ENCODE measurements at regions not wholly inside any gene's neighbourhood (a gene's known extent, or its start where the extent isn't known, plus 50 kb on each side); places are given as distances from the start of the nearest gene placed in this dataset.

DNA sequence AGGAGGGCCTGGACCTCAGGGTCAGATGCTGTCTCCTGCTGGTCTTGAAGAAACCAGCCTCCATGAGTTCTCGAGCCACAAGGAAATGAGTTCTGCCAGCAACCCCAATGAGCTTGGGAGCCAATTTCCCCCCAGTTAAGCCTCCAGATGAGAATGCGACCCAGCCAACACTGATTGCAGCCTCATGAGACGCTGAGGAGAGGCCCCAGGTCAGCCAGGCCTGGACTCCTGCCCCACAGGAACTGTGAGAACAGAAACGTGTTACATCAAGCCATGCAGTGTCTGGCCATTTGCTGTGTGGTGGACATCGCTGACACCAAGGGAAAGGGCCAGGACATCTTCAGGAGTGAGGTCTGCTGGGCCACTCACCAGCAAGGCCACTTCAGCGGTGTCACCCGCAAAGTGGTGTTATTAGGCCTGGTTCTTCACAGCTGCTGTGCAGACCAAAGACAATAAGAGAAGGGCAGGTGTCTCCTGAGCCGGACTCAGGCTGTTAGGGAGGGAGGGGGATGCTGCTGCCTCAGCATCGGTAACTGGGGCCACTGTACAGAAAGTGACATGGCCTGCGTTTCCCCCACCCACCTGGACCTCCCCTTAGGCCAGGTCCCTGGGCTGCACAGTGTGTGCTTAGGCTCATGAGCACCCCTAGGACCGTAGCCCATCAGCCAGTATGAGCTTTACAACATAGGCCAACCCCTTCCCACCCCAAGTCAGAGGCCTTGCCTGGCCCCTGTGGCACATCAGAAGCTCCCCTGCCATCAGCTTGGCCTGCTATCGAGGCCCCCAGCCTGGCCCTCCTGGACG lies 272.4 kb upstream of the RTL1 start:
- TF ChIP-seq, protein P1, sequence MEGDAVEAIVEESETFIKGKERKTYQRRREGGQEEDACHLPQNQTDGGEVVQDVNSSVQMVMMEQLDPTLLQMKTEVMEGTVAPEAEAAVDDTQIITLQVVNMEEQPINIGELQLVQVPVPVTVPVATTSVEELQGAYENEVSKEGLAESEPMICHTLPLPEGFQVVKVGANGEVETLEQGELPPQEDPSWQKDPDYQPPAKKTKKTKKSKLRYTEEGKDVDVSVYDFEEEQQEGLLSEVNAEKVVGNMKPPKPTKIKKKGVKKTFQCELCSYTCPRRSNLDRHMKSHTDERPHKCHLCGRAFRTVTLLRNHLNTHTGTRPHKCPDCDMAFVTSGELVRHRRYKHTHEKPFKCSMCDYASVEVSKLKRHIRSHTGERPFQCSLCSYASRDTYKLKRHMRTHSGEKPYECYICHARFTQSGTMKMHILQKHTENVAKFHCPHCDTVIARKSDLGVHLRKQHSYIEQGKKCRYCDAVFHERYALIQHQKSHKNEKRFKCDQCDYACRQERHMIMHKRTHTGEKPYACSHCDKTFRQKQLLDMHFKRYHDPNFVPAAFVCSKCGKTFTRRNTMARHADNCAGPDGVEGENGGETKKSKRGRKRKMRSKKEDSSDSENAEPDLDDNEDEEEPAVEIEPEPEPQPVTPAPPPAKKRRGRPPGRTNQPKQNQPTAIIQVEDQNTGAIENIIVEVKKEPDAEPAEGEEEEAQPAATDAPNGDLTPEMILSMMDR (IDR thresholded peaks at IDR 0.05; ENCODE audit: insufficient read depth, low read length, poor library complexity, severe bottlenecking) = no peak
- H3K4me3 ChIP-seq (replicated peaks; ENCODE audit: low read depth, low read length) = no peak overlapping the region
- no peaks in the 10 kb centered on the region for H3K36me3 ChIP-seq (ENCODE audit: control insufficient read depth, insufficient read depth, low read length)
- H3K27me3 ChIP-seq (replicated peaks; ENCODE audit: control insufficient read depth, insufficient read depth, low read length) = no peaks in the 10 kb centered on the region
- DNase-seq (ENCODE audit: extremely low read depth, insufficient read length) = no peak

DNA sequence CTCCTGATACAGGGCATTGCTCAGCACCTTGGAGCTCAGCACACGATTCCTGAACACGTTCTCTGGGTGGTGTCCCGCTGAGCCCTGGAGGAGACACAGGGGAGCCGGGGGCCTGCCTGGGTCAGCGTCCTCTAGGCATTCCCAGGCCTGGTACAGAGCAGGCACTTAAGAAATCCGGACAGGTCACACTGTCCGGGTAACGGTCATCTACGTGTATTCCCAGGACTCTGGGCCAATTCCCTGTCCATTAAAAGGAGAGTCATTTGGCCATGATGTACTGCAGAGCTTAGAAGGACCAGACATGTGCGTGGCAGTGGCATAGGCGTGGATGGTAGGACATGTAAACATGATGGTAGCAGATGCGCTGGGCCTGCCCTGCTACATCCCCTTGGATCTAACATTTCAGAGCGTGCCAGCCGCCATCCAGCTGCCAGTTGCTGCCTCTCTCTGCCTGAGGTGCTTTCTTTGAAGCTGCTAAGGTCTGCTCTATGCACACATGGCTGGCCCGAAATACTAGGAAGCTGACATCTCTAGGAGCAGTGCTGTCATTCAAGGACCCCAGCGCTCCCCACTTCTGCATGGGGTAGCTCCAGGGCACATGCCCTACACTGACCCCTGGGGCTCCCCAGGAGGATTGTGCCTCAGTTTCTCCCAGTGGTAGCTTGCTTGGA lies 273.1 kb upstream of the RTL1 start:
- H3K36me3 ChIP-seq (ENCODE audit: control insufficient read depth, insufficient read depth, low read length) = no peaks in the 10 kb centered on the region
- no peak for DNase-seq (ENCODE audit: extremely low read depth, insufficient read length)
- TF ChIP-seq, protein P1 (IDR thresholded peaks at IDR 0.05; ENCODE audit: insufficient read depth, low read length, poor library complexity, severe bottlenecking) = no peak
- no peak overlapping the region for H3K4me3 ChIP-seq (replicated peaks; ENCODE audit: low read depth, low read length)
- no peaks in the 10 kb centered on the region for H3K27me3 ChIP-seq (replicated peaks; ENCODE audit: control insufficient read depth, insufficient read depth, low read length)

DNA sequence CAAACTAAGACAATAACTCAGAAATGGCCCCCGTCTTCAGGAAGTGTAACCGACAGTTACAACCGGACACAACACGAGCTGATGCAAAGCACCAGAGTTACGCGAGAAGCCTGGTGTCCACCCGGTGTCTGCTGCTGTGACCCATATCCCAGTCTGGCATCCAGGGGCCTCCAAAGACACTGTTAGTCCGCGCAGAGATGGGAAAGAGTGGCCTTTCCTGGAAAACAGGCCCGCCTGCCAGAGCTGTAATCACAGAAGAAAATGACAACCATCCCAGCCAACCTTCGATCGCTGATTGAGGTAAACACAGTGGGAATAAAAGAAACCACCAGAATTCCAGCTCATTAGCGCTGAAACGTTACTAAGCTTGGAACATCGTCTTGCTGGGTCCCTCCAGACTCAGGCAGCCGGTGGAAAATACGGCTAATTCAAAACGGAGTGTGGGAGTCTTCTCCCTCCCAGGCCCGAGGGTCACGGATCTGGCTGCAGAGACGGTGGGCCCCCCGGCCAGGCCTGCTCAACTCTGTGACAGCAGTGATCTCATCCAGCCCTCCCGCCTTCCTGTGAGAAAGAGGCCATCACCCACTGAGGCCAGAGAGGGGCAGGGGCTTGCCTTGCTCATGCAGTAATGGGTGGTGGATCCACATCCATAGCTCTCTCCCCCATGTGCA lies 273.9 kb upstream of the RTL1 start:
- Histone ChIP-seq H3K4me3 (replicated peaks; ENCODE audit: low read depth, low read length) (no peak overlapping the region), H3K27me3 (replicated peaks; ENCODE audit: control insufficient read depth, insufficient read depth, low read length) (no peaks in the 10 kb centered on the region), H3K36me3 (ENCODE audit: control insufficient read depth, insufficient read depth, low read length) (no peaks in the 10 kb centered on the region)
- TF ChIP-seq, protein P1 (IDR thresholded peaks at IDR 0.05; ENCODE audit: insufficient read depth, low read length, poor library complexity, severe bottlenecking) = no peak
- DNase-seq (ENCODE audit: extremely low read depth, insufficient read length) = no peak

DNA sequence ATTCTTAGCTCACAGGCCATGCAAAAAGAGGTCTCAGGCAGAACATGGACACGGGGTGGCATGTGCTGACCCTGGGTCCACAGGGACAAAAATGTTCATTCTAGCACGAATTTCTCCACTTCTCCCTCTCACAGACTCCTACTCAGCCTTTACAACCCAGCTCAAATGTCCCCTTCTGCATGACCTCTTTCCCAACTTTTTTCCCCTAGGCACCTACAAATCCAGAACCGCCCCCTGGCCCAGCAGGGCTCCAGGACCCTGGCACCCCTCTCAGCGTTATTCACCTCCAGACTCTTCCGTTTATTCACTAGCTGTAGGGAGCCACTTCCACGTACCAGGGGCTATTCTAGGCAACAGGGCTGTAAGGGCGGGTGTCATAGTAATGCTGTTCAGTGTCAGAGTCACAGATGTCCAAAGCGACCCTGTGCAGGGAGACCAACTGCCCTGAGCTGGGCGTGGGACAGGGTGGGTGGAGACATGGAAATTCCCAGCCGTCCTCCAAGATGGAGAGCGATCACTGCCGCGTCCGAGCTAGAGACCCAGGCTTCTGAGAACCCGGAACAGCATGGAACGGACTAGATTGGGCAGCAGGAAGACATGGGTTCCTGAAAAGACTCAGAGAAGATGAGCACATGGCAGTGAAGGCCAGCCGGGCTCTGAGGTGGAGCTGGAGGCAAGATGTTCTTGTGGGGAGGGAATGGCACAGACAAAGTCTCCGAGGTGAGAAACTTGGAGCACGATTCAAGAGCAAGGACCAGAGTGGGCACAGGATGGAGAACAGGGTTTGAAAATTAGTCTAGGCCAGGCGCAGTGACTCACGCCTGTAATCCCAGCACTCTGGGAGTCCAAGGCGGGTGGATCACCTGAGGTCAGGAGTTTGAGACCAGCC lies 274.9 kb upstream of the RTL1 start:
- DNase-seq (ENCODE audit: extremely low read depth, insufficient read length) = no peak
- no peaks in the 10 kb centered on the region for H3K27me3 ChIP-seq (replicated peaks; ENCODE audit: control insufficient read depth, insufficient read depth, low read length)
- H3K4me3 ChIP-seq (replicated peaks; ENCODE audit: low read depth, low read length) = no peak overlapping the region
- H3K36me3 ChIP-seq (ENCODE audit: control insufficient read depth, insufficient read depth, low read length) = no peaks in the 10 kb centered on the region
- TF ChIP-seq, protein P1 (IDR thresholded peaks at IDR 0.05; ENCODE audit: insufficient read depth, low read length, poor library complexity, severe bottlenecking) = no peak

DNA sequence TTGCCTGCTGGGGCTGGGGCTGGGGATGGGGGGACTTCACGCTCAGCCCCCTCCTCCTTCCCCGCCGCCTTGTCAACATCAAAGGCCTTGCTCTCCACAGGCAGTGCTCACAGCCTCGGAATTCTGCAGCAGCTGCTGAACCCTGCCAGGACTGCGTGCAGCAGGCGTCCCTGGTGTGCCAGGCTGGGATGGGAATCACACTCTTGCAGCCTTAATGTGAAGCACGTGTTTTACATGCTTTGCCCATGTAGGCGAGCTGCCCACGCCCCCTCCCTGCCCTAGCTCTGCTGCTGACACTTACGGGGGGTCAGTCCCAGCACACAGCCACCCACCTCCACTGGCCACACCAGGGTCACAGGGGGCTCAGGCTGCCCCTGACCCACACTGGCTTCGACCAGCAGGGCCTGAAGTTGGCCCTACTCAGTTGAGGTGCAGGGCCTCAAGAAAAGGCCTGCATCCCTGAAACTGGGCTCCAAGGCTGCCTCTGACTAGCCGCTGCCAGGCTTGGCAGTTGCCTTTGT lies 276.2 kb upstream of the RTL1 start:
- no peaks in the 10 kb centered on the region for H3K27me3 ChIP-seq (replicated peaks; ENCODE audit: control insufficient read depth, insufficient read depth, low read length)
- TF ChIP-seq, protein P1 (IDR thresholded peaks at IDR 0.05; ENCODE audit: insufficient read depth, low read length, poor library complexity, severe bottlenecking) = no peak
- DNase-seq (ENCODE audit: extremely low read depth, insufficient read length) = no peak
- no peak overlapping the region for H3K4me3 ChIP-seq (replicated peaks; ENCODE audit: low read depth, low read length)
- H3K36me3 ChIP-seq (ENCODE audit: control insufficient read depth, insufficient read depth, low read length) = no peaks in the 10 kb centered on the region
